ENCODE measurements at regions not wholly inside any gene's neighbourhood (a gene's known extent, or its start where the extent isn't known, plus 50 kb on each side); places are given as distances from the start of the nearest gene placed in this dataset.

DNA sequence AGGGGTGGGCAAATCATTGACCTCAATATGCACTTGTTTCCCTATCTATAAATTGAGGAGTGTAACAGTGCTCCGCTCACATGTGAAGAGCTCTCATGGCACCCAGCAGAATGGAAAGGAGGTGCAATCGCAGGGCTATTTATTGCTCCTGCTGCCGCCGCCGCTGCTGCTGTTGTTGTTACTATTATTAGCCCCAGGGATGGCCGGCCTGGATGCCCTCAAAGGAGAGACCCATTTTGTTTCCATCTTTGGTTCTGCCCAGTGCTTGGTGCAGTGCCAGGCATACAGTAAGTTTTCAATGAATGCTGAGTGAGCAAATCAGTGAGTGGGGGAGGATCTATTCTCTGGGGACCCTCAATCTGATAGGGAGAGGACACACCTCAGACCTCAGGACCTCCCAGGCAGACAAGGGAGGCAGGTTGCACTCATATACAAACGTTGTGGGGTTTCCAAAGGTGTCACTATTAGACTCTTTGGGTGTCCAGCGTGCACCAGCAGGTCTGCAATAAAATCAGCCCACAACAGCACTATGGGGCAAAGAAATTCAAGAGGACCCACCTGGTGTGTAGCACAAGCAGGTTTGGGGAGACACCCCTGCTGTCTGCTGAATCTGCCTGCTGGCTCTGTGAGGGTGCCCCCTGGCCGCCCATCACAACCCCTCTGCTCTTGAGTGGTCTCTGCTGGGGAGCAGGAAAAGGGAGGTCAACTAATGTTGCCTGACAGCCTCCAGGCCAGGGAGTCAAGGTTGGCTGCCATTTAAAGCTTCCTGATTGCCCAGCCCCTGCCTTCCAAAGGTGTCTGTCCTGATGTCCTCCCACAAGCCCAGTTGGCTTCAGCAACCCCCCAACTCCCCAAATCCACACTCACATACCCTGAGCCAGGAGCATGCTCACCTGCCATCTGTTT lies 136.3 kb downstream of the ACTL8 start:
- H3K9me3 Mint-ChIP-seq (ENCODE audit: low read depth) = no peaks in the 10 kb centered on the region
- no peaks in the 10 kb centered on the region for H3K27me3 Mint-ChIP-seq
- CTCF ChIA-PET = no interaction called here
- ATAC-seq = no peak
- no peaks in the 10 kb centered on the region for H3K4me1 Mint-ChIP-seq
- DNase-seq = no peak
- H3K4me3 Mint-ChIP-seq = no peak overlapping the region
- no peak overlapping the region for H3K27ac Mint-ChIP-seq
- no peaks in the 10 kb centered on the region for H3K36me3 Mint-ChIP-seq

DNA sequence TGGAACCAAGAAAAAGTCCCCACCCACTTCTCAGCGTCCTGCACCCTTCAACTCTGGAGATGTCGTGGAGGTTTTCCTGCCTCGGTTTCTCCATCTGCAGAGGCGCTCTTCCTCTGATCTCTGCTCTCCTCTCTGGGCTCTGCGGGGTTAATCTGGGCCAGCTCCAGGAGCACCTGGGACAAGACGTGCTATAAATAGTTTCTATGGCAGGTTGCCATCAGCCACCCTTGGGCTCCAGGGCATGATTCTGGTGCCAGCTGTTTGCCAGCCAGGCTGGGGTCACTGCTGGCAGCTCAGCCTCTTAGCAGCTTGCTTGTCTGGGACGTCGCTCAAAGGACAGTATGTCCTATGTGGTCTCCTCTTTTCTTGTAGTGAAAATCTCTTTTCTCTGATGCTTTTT lies 137.1 kb downstream of the ACTL8 start:
- ATAC-seq = no peak
- Mint-ChIP-seq H3K27me3 (no peaks in the 10 kb centered on the region), H3K9me3 (ENCODE audit: low read depth) (no peaks in the 10 kb centered on the region)

DNA sequence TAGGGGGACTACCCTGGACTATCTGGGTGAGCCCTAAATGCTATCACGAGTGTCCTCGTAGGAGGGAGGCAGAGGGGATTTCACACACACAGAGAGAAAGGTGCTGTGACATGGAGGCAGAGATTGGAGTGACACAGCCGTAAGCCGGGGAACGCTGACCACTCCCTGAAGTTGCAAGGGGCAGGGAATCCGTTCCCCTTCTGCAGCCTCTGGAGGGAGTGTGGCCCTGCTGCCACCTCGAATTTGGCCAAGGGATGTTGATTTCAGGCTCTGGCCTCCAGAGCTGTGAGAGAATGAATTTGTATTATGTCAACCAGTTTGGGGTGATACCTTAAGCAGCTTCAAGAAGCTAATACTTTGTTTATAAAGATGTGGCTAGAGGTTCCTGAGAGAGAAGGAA lies 137.7 kb downstream of the ACTL8 start:
- no peaks in the 10 kb centered on the region for H3K4me1 Mint-ChIP-seq
- H3K27ac Mint-ChIP-seq = no peak overlapping the region
- DNase-seq = no peak
- no peaks in the 10 kb centered on the region for H3K36me3 Mint-ChIP-seq
- H3K27me3 Mint-ChIP-seq = no peaks in the 10 kb centered on the region
- CTCF ChIA-PET = no interaction called here
- H3K4me3 Mint-ChIP-seq = no peak overlapping the region
- ATAC-seq = no peak
- no peaks in the 10 kb centered on the region for H3K9me3 Mint-ChIP-seq (ENCODE audit: low read depth)

More for the DNA sequence above, 137.1 kb downstream of the ACTL8 start:
- DNase-seq = no peak
- Mint-ChIP-seq H3K4me3 (no peak overlapping the region), H3K4me1 (no peaks in the 10 kb centered on the region), H3K27ac (no peak overlapping the region), H3K36me3 (no peaks in the 10 kb centered on the region)
- CTCF ChIA-PET = no interaction called here

DNA sequence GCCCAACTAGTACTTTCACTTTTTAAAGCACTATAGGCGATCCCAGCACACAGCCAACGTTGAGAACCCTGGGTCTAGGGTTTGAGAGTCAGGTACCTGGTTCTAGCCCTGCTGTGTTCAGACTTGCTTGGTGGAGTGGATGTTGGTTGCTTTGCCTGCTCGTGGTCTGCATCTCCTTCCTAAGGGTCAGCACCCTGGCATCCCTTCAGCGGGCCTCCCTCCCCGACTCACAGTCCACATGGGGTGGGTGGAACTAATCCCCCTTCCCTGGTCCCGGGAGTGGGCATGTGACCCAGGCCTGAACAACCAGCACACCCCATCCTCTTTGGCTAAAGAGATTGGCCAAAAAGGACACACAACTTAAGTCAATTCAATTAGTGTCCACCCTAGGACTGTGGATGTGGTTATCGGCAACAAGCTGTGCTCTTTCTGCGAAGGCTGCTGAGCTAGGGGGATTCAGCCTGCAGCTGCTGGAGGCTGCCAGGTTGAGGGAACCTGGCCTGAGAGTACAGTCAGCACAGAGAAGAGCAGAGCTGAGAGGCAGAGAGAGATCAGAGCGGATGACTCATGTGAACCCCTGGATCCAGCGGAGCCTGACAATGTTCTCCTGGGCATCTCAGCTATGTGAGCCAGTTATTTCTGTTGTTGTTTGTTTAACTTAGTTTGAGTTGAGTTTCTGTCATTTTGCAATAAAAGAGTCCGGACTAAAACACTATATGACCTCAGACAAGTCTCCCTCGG lies 138.9 kb downstream of the ACTL8 start:
- DNase-seq (no peak), ATAC-seq (no peak)
- Mint-ChIP-seq H3K9me3 (ENCODE audit: low read depth) (no peaks in the 10 kb centered on the region), H3K4me1 (no peaks in the 10 kb centered on the region), H3K4me3 (no peak overlapping the region), H3K27me3 (peaks cover 6% of the 10 kb centered on the region), H3K27ac (no peak overlapping the region), H3K36me3 (no peaks in the 10 kb centered on the region)
- CTCF ChIA-PET = no interaction called here

DNA sequence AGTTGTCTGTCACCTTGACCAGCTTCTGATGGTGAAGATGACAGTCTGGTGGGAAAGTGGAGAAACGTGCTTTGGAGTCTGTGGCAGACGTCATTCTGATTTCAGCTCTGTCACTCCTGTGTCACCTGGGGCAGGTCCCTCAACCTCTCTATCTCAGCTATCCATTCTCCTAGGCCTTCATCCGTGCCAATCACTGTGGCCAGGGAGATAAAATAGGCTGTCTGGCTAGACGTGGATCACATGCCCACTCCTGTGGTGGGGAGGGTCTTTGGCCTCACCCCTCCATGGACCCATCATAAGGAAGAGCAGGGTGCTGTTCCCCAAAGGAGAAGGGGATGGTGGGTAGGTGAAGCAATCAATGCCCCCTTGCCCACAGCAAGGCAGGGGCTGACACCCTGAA lies 140.3 kb downstream of the ACTL8 start:
- H3K4me1 Mint-ChIP-seq = no peaks in the 10 kb centered on the region
- no peak overlapping the region for H3K4me3 Mint-ChIP-seq
- DNase-seq = no peak
- no peaks in the 10 kb centered on the region for H3K36me3 Mint-ChIP-seq
- H3K27me3 Mint-ChIP-seq = peaks cover 9% of the 10 kb centered on the region
- no peak overlapping the region for H3K27ac Mint-ChIP-seq
- CTCF ChIA-PET = no interaction called here
- no peaks in the 10 kb centered on the region for H3K9me3 Mint-ChIP-seq (ENCODE audit: low read depth)
- no peak for ATAC-seq

GRCh38 chr1:17895986-17896385 lies 140.9 kb downstream of the ACTL8 start:
- no peaks in the 10 kb centered on the region for H3K36me3 Mint-ChIP-seq
- no peak for ATAC-seq

GRCh38 chr1:17903386-17903785 lies 148.3 kb downstream of the ACTL8 start:
- Mint-ChIP-seq H3K4me3 (no peak overlapping the region), H3K27ac (no peak overlapping the region), H3K27me3 (peaks cover 6% of the 10 kb centered on the region), H3K36me3 (no peaks in the 10 kb centered on the region), H3K9me3 (ENCODE audit: low read depth) (no peaks in the 10 kb centered on the region), H3K4me1 (no peaks in the 10 kb centered on the region)
- DNase-seq (no peak), ATAC-seq (no peak)
- CTCF ChIA-PET = no interaction called here

More at GRCh38 chr1:17895986-17896385, 140.9 kb downstream of the ACTL8 start:
- no peaks in the 10 kb centered on the region for H3K9me3 Mint-ChIP-seq (ENCODE audit: low read depth)
- CTCF ChIA-PET = no interaction called here
- no peak overlapping the region for H3K27ac Mint-ChIP-seq
- no peak overlapping the region for H3K4me3 Mint-ChIP-seq
- DNase-seq = no peak
- peaks cover 9% of the 10 kb centered on the region for H3K27me3 Mint-ChIP-seq
- no peaks in the 10 kb centered on the region for H3K4me1 Mint-ChIP-seq

DNA sequence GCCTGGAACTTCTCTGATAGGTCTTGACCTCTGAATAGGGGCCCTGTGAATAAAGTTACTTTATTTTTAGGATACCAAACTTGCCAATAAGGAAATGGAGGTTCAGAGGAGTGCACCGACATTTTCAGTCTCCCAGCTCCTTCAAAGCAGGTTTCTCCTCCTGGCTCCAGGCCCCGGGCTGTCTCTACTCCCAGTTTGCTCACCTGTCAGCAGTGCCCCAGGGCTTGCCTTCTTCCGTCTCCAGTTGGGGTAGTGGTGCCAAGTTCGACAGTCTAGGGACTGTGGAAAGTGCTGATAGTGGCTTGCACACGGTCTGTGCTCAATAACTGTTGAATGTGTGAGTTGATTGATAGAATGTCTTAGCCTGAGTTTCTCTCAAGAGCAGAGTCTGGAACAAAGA lies 149.2 kb downstream of the ACTL8 start:
- no peaks in the 10 kb centered on the region for H3K9me3 Mint-ChIP-seq (ENCODE audit: low read depth)
- H3K36me3 Mint-ChIP-seq = no peaks in the 10 kb centered on the region
- H3K27me3 Mint-ChIP-seq = peaks cover 6% of the 10 kb centered on the region
- no peak overlapping the region for H3K4me3 Mint-ChIP-seq
- no peaks in the 10 kb centered on the region for H3K4me1 Mint-ChIP-seq
- ATAC-seq (no peak), DNase-seq (no peak)
- CTCF ChIA-PET = no interaction called here
- no peak overlapping the region for H3K27ac Mint-ChIP-seq

DNA sequence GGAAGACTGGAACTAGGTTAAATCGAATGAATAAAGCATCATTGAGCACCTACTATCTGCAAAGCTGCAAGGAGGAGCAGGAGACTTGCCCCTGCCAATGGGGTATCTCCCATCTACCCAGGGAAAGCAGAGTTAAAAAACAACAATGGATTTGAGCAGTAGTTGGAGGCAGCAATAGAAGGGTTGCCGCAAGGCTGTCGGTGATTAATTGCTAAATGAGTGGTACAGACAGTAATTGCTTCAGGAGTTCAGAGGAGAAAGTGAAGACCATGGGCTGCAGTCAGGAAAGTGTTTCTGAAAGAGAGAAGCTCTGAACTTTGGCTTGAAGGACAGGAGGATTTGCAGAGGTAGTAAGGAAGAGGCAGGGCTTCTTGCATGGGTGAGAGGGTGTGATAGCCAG lies 152.9 kb downstream of the ACTL8 start:
- H3K4me1 Mint-ChIP-seq = no peaks in the 10 kb centered on the region
- no peak overlapping the region for H3K4me3 Mint-ChIP-seq
- DNase-seq (no peak), ATAC-seq (no peak)
- peaks cover 8% of the 10 kb centered on the region for H3K27me3 Mint-ChIP-seq
- CTCF ChIA-PET = no interaction called here
- H3K36me3 Mint-ChIP-seq = no peaks in the 10 kb centered on the region
- H3K27ac Mint-ChIP-seq = no peak overlapping the region
- H3K9me3 Mint-ChIP-seq (ENCODE audit: low read depth) = no peaks in the 10 kb centered on the region

- CTCF ChIA-PET = no interaction called here
- Mint-ChIP-seq H3K36me3 (no peaks in the 10 kb centered on the region), H3K4me3 (no peak overlapping the region), H3K9me3 (ENCODE audit: low read depth) (no peaks in the 10 kb centered on the region), H3K27me3 (peaks cover 8% of the 10 kb centered on the region), H3K4me1 (no peaks in the 10 kb centered on the region), H3K27ac (no peak overlapping the region)
- no peak for DNase-seq
- no peak for ATAC-seq
Measured at GRCh38 chr1:17908945-17909344, 153.8 kb downstream of the ACTL8 start.

DNA sequence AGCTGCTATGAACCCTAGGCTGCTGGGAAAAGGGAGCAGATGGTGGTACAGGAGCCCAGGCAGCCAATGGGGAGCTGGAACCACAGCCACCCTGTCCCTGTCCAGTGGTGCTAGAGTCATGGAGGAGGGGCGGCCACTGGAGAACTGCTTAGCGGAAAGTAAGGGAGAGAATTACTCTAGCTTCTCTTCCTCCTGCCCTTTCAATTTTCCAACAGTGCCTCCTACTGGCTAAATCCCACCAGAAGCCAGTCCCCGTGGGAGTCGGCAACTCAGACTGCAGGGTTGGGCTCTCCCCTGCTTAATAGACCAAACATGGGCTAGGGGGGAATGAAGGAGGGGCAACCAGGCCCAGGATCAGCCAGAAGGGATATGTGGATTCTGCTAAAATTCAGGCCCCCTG lies 154.5 kb downstream of the ACTL8 start:
- CTCF ChIA-PET = no interaction called here
- H3K27me3 Mint-ChIP-seq = peaks cover 8% of the 10 kb centered on the region
- no peaks in the 10 kb centered on the region for H3K4me1 Mint-ChIP-seq
- ATAC-seq (no peak), DNase-seq (no peak)
- no peak overlapping the region for H3K4me3 Mint-ChIP-seq
- no peaks in the 10 kb centered on the region for H3K36me3 Mint-ChIP-seq
- H3K27ac Mint-ChIP-seq = no peak overlapping the region
- H3K9me3 Mint-ChIP-seq (ENCODE audit: low read depth) = no peaks in the 10 kb centered on the region

DNA sequence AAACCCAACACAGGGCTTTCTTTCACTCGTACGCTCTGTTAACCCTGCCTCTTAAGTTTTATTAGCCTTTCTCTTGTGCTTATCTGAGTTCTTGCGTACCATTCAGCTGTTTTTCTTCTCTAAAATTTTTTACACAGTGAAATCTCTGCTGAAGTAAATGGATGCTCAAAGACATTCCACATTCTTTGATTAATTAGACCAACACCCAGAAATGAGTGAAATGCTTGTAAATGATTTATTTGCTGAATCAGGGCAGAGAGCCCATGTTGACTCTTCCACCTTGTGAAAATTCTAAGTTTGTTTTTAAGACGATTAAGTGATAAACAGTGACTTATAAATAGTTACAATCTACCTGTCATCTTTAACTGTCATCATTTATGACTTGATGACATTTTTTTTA lies 156.7 kb downstream of the ACTL8 start:
- peaks cover 11% of the 10 kb centered on the region for H3K27me3 Mint-ChIP-seq
- DNase-seq (no peak), ATAC-seq (no peak)
- no peak overlapping the region for H3K27ac Mint-ChIP-seq
- H3K4me1 Mint-ChIP-seq = no peaks in the 10 kb centered on the region
- H3K4me3 Mint-ChIP-seq = no peak overlapping the region
- CTCF ChIA-PET = no interaction called here
- no peaks in the 10 kb centered on the region for H3K9me3 Mint-ChIP-seq (ENCODE audit: low read depth)
- H3K36me3 Mint-ChIP-seq = no peaks in the 10 kb centered on the region

DNA sequence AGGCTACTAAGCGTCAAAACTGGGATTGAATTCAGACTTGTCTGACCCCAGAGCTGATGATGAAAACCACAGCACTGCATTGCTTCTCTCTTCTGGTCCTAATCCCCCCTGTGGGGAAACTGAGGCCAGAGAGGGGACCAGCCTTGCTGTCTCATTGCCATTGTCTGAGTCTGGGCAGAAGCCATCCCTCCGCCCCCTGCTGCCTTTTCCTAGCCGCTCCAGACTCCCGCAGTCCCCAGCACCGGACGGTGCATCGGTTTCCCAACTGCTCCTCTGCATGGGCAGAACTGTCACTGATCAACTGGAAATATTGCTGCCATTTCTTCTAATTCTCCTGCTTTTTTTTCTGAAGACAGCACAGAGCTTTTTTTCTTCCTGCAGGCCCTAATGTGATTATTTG lies 157.4 kb downstream of the ACTL8 start:
- Mint-ChIP-seq H3K27me3 (peaks cover 11% of the 10 kb centered on the region), H3K27ac (no peak overlapping the region), H3K9me3 (ENCODE audit: low read depth) (no peaks in the 10 kb centered on the region), H3K4me3 (no peak overlapping the region), H3K4me1 (no peaks in the 10 kb centered on the region), H3K36me3 (no peaks in the 10 kb centered on the region)
- DNase-seq (no peak), ATAC-seq (no peak)
- CTCF ChIA-PET = no interaction called here
